ENCODE measurements at regions not wholly inside any gene's neighbourhood (a gene's known extent, or its start where the extent isn't known, plus 50 kb on each side); places are given as distances from the start of the nearest gene placed in this dataset.

DNA sequence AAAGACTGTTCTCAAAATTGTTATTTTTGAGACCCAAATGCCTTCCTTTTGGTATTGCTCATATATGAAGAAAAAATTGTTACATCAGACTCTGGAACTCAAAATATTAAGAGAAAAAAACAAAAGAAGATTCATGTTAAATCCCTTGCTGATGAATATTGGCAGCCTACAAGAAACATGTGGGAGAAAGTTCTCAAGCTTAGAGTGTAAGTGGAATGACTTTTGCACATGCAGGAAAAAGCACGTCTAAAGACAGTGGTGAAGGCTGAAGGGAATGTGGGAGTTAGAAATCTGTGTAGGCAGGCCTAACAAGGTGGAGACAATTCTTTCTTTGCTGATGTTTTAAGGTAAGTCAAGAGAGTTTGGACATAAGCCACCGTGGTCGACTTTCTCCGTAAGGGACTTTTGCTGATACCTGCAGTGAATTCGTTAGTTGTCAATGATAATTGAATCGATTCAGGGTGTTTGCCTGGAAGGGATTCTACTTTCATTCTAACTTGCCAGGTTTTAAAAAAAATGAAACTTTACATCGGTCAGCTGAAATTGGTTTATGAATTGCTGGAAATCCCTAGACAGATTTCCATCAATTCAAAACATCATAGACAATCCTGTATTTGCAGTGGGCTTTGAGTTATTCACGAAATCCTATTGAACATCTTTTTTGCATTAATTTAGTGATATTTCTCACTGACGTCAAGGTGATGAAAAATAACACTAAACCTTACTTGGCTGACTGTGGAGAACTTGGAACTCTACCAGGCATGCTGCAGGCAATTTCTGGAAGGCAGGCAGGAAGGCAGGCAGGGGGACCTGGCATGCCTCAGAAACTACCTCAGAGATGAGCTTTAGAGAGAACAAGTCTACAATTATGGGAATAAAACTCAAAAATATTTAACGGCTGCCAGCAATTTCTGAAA is 359.1 kb upstream of the ADAMTSL1 start:
- no peak for TF ChIP-seq CTCF (IDR thresholded peaks at IDR 0.05)
- TF ChIP-seq POLR2A (IDR thresholded peaks at IDR 0.05), result no peak
- TF ChIP-seq POLR2AphosphoS5 (IDR thresholded peaks at IDR 0.05), result no peak

Measured in prostate gland (tissue), 2 donors.